ENCODE measurements at regions not wholly inside any gene's neighbourhood (a gene's known extent, or its start where the extent isn't known, plus 50 kb on each side); places are given as distances from the start of the nearest gene placed in this dataset.

GRCh38 chr10:131421381-131421780 is 109.9 kb upstream of the TCERG1L start:
- TF ChIP-seq, protein P1, sequence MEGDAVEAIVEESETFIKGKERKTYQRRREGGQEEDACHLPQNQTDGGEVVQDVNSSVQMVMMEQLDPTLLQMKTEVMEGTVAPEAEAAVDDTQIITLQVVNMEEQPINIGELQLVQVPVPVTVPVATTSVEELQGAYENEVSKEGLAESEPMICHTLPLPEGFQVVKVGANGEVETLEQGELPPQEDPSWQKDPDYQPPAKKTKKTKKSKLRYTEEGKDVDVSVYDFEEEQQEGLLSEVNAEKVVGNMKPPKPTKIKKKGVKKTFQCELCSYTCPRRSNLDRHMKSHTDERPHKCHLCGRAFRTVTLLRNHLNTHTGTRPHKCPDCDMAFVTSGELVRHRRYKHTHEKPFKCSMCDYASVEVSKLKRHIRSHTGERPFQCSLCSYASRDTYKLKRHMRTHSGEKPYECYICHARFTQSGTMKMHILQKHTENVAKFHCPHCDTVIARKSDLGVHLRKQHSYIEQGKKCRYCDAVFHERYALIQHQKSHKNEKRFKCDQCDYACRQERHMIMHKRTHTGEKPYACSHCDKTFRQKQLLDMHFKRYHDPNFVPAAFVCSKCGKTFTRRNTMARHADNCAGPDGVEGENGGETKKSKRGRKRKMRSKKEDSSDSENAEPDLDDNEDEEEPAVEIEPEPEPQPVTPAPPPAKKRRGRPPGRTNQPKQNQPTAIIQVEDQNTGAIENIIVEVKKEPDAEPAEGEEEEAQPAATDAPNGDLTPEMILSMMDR (IDR thresholded peaks at IDR 0.05) = no peak
- Histone ChIP-seq H3K36me3 (ENCODE audit: low read depth) (no peaks in the 10 kb centered on the region), H3K4me1 (ENCODE audit: low read depth) (no peaks in the 10 kb centered on the region), H3K4me3 (no peak overlapping the region), H3K9me3 (no peaks in the 10 kb centered on the region)
- DNase-seq = no peak
- intact Hi-C loops (cut with DNase I, micrococcal nuclease) = no loop called here
- no peak for ATAC-seq

- ATAC-seq = no peak
These were observed 111.2 kb upstream of the TCERG1L start for GRCh38 chr10:131422731-131423130.

DNA sequence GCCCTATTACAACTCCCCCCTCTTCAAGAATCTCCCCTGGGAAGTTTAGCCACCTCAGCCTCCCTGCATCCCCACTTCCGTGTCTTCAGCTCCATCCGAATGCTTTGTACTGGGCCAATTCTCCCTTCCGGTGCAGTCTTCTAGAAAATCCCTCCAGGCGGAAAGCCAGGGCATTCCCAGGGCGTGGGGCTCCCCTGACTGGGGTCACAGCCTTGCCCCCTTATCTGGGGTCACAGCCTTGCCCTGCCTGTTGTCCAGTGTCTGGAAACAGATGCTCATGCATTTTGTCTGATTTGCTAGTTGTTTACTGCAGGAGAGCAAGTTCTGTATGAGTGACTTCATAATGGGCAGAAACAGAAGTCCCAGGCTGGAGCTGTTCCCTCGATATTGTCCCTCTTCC is 112.5 kb upstream of the TCERG1L start:
- DNase-seq (no peak), ATAC-seq (no peak)
- Histone ChIP-seq H3K9me3 (no peaks in the 10 kb centered on the region), H3K36me3 (ENCODE audit: low read depth) (no peaks in the 10 kb centered on the region), H3K4me1 (ENCODE audit: low read depth) (no peaks in the 10 kb centered on the region), H3K4me3 (no peak overlapping the region)
- TF ChIP-seq, protein P1 (IDR thresholded peaks at IDR 0.05) = no peak
- intact Hi-C loops (cut with DNase I, micrococcal nuclease) = no loop called here

More at GRCh38 chr10:131422731-131423130, 111.2 kb upstream of the TCERG1L start:
- H3K9me3 ChIP-seq = no peaks in the 10 kb centered on the region
- no peaks in the 10 kb centered on the region for H3K4me1 ChIP-seq (ENCODE audit: low read depth)
- H3K4me3 ChIP-seq = no peak overlapping the region
- no peaks in the 10 kb centered on the region for H3K36me3 ChIP-seq (ENCODE audit: low read depth)
- no peak for DNase-seq
- intact Hi-C loops (cut with DNase I, micrococcal nuclease) = no loop called here
- TF ChIP-seq, protein P1 (IDR thresholded peaks at IDR 0.05) = no peak

- intact Hi-C loops (cut with DNase I, micrococcal nuclease) = no loop called here
- DNase-seq (no peak), ATAC-seq (no peak)
- TF ChIP-seq, protein P1 (IDR thresholded peaks at IDR 0.05) = no peak
- Histone ChIP-seq H3K36me3 (ENCODE audit: low read depth) (no peaks in the 10 kb centered on the region), H3K4me3 (no peak overlapping the region), H3K4me1 (ENCODE audit: low read depth) (no peaks in the 10 kb centered on the region), H3K9me3 (no peaks in the 10 kb centered on the region)
These were observed 113.4 kb upstream of the TCERG1L start for GRCh38 chr10:131424836-131425491.

DNA sequence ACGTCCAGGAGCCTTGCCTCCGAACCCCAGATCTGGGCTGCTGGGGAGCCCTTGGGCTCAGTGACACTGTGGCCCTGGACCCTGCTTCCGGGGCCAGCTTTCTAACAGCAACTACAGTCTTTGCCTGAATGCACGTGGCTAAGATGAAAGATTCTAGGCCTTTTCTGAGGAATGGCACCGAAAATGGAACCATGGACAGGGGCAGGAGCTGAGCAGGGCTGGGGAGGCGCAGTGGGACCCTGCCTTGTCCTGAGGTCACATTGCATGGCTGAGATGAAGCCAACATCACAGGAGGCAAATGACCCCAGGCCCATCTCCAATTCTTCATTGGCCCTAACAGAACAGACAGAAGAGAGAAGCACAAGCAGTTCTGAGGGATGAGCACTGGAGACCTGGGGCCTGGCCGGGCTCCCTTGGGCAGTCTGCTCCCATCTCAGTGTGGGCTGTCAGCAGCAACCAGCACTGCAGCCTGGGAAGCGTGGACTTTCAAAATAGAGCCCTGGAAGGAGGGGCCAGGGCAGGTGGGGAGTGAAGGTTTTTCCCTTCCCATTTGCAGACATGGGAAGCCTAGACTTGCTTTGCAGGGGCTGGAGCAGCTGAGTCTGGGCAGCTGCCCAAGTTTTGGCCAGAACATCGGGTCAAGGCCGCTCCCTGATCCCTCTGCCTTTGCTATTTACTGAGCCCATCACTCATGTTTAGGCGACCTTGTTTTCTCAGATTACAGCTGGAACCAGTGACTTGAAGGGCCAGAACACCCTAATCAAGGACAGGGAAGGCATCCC is 114.4 kb upstream of the TCERG1L start:
- DNase-seq (no peak), ATAC-seq (no peak)
- TF ChIP-seq, protein P1 (IDR thresholded peaks at IDR 0.05) = no peak
- intact Hi-C loops (cut with DNase I, micrococcal nuclease) = no loop called here
- no peaks in the 10 kb centered on the region for H3K36me3 ChIP-seq (ENCODE audit: low read depth)
- H3K9me3 ChIP-seq = no peaks in the 10 kb centered on the region
- H3K4me3 ChIP-seq = no peak overlapping the region
- H3K4me1 ChIP-seq (ENCODE audit: low read depth) = no peaks in the 10 kb centered on the region

Measured in mucosa of descending colon (tissue), 3 donors.